Epithelial cell of prostate (primary cell): ENCODE measurements at regions not wholly inside any gene's neighbourhood (a gene's known extent, or its start where the extent isn't known, plus 50 kb on each side); places are given as distances from the start of the nearest gene placed in this dataset.

Source experiments
- DNase-seq: peaks from one replicate; pipeline ENCODE4 v3.0.0-alpha.2; 2011; ENCODE audit warnings: low read depth, low spot score
- H3K27ac ChIP-seq: fragments of 450-650 bp; 2 replicates; pipeline ENCODE4 v1.5.1; 2017; ENCODE audit warnings: mild to moderate bottlenecking

DNA sequence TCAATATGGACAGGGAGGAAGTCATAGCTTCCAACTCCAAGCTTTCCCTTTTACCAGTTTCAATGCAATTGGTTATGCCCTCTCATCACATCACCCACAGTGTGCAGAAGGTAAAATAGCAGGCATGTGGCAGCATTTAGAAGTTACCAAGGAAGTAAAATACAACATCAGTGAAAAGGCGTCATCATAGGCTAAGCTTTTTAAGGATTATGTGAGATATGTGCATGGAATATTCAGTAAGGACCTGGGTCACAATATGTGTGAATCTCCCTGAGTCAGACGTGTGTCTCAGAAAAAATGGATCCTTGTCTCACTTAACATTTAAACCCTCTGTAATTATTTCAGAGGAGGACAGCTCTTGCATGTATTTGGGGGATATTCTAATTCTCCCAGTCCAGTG lies 522.8 kb upstream of the POM121L12 start:
- DNase-seq, result no peak
- H3K27ac ChIP-seq, result no peak overlapping the region

DNA sequence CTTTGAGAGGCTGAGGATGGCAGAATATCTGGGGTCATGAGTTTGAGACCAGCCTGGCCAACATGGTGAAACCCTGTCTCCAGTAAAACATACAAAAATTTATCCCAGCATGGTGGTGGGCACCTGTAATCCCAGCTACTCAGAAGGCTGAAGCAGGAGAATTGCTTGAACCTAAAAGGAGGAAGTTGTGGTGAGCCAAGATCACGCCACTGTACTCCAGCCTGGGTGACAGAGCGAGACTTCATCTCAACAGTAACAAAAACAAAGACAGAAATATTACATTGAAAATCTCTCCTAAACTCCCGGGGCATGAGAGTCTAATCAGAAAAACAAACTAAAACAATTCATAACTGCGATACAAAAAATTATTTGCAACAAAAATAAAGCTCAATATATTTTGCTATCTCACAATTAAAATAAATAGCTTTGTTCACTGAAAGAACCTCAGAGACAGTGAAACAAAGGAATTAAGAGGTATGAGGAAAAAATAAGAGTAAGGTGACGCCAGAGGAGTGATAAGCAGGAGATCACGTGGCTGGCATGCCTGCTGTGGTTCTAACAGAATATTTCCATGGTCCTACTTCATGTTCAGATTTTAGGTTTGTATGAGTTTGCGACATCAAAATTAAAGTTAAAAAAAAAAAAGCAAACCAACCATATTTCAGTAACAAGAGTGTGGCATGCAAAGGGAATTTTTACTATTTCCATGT lies 527.7 kb upstream of the POM121L12 start:
- H3K27ac ChIP-seq, result no peak overlapping the region
- no peak for DNase-seq

DNA sequence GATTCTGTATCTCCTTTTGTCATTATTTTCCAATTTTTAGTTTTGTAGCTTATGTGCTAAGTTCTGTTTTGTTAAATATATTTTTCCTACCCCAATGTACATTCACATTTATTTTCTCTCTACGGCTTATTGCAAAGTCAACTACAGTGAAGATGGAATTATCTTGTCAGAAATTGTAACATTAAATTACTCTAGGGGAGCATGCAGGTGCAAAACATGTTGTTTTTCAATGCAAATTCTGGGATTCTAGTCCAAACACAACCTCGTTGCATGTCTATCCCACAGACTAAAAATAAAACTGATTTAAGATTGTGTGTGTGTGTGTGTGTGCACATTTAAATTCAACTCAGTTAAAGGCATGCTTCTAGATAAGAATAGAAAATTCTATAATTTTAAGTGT lies 529.1 kb upstream of the POM121L12 start:
- DNase-seq, result no peak

DNA sequence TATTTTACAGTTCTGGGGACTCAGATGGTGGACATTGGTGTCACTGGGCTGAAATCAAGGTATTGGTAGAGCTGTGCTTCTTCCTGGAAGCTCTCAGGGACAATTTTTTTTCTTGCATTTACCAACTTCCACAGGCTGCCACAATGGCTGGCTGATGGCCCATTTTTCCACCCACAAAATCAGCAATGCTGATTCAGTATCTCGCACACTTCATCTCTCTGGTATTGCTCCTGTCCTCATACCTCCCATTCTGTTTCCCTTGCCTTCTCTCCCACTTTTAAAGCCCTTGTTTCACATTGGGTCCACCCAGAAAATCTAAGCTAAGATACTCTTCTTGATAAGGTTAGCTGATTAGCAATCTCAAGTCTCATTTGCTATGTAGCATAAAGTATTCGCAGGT lies 530.9 kb upstream of the POM121L12 start:
- DNase-seq, result no peak
- H3K27ac ChIP-seq, result no peak overlapping the region

More for the DNA sequence above, 529.1 kb upstream of the POM121L12 start:
- H3K27ac ChIP-seq, result no peak overlapping the region

DNA sequence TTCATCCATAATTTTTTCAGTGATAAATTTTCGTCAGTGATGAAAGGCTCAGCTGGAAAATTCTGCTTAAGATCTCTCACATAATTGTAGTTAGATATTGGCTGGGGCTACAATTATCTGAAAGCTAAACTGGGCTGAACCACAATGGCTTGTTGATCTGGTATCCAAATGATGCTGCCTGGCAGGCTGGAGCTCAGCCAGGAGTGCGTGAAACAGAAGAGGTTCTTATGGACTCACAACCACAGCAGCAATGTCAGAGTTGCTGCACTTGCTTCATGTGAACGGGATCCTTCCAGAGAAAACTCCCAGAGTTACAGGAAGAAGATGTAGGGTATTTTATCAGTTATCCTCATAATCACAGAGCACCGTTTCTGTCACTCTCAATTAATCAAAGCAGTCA lies 533.2 kb upstream of the POM121L12 start:
- no peak for DNase-seq
- no peak overlapping the region for H3K27ac ChIP-seq

DNA sequence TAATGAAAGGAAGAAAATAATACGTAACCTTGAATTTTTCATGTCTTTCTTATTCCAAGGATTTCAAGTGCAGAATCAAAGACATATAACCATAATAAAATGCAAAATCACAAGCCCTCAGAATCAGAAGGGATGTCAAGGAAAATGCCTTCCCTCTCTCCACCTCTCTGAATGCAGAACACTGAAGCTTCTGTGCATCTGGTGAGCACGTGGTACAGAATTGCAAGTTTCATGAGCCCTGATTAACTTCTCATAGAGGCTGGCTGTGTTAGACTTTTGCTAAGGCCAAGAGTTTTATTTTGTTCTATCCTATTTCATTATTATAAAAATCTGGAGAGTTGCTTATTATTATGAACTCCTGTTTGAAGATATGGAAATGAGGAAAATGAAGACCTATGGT lies 533.7 kb upstream of the POM121L12 start:
- DNase-seq, result no peak
- peak overlapping the region; percentile 48 for H3K27ac ChIP-seq

DNA sequence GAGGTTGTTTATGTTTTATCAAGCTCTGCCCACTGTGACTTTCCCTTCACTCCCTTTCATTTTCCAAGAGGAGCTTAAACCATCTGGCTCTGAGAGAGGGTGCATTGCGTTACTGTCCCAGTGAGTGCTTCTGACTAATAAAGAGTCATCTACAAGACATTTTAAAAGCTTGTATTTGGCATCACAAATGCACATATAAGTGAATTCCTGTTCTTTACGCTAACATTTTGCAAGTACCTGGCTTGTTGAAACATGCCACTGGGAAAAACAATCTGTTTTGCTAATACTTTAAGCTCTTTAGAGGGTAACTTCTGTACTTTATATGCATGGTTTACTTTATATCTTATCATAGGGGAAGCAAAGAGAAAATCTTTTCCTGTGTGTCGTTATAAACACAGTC lies 534.6 kb upstream of the POM121L12 start:
- DNase-seq, result peak; percentile 43
- H3K27ac ChIP-seq, result peak overlapping the region; percentile 48

DNA sequence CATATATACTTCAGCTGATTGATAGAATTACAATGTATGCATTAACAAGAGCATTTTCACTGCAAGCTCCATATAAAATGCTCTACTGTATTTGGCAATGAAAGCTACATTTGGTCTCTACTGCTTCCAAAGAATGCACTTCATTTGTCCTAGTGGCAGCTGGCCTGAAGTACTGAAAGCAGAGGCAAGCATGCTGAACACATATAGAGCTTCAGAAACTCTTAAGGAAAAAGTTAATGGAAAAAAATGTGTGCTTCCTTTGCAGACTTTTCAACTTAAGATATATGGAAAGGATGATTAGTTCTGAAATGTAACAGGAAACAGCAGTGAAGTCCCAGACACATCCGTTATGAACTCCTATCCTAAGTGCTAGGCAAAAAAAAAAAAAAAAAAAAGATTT lies 537.1 kb upstream of the POM121L12 start:
- no peak overlapping the region for H3K27ac ChIP-seq
- DNase-seq, result no peak

DNA sequence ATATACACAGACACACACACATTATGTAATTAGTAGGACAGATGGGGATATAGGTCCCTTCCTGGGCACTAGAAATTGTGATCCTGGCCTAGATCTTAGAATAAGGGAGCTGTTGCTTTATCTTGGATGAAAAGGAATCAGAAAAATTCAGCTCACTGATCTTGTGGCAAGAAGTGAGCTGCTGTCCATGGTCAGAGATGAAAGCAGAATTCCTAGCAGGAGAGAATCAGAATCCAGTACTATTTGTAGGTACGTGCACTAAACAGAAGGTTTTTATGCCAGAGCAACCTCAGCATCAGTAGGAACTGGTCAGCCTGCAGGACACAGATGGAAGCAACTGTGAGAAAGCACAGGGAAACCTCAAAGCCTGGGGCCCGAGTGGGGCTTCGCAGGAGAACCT lies 549.2 kb upstream of the POM121L12 start:
- no peak overlapping the region for H3K27ac ChIP-seq
- DNase-seq, result no peak

DNA sequence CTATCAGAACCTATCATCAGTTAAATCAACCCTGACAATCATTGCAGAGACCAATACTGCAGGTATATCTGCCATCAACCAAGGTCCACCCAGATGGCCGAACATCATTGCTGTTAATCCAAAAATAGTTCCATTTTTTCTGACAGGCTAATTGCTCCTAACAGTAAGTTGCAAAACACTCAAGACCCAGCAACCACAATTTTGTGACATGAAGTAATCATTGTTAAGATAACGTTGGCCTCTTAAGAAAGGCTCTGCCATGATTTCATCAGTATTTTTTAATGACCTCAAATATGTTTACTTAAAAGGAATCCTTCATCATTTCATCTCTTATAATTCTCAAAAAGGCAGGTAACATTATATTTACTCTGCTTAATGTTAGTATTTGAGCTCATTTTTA lies 553.4 kb upstream of the POM121L12 start:
- DNase-seq, result no peak

DNA sequence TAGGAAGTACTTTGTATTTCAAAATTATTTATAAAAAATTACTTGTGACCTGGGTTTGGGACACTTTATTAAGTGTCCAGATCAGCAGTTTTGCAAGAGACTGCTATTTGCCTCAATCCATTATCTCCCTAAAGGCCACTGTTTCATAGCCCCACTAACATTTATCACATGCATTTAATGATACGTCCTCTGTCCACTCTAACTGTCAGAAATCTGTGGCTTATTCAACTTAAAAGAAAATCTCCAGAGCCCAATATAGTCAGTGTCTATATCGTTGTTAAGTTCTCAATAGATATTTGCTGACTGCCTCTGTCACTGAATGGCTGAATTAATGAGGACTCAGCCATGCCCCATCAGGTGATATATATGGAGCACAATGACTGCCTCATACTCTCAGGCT lies 553.9 kb upstream of the POM121L12 start:
- no peak overlapping the region for H3K27ac ChIP-seq
- no peak for DNase-seq

More for the DNA sequence above, 553.4 kb upstream of the POM121L12 start:
- no peak overlapping the region for H3K27ac ChIP-seq

DNA sequence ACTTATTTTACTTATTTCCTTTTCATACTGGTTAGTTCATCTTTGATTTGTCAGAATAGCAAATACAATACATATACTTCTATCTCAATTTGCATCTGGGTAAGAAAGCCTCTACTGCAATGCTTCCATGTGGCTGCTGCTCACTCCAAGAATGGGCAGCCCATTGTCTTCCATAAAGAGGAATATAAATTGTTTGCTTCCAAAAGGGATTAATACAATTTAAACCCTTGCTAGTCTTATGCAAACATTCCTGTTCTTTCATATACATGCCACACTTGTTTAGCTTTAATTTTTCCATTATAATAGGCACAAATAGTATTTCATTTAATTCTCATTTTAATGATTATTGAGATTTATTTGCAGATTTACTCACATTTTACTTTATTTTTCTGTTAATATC lies 555.4 kb upstream of the POM121L12 start:
- H3K27ac ChIP-seq, result no peak overlapping the region
- DNase-seq, result no peak

DNA sequence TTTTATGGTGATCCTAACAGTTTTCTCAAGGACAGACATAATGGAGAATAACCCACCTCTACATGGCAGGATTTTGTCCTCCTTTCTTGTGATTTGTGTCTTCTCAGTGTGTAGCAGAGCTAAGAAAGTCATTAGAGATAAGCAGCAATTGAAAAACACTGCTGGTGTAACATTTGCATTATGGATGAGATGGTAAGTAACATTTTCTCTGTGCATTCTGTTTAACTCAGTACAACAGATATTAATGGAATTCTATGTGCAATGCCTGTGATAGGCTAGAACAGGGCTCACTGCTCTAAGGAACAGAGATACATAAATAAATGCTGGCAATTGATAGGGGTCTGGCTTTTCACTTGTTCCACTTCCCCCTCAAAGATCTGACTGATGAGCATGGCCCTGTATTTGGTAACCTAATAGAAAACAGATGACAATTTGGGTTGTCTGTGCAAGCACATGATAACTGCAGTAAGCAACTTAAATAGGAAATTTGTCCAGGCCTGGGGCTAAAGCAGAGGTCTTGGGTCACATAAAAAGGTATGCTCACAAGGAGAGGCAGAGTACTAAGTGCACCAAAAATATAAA lies 560.3 kb upstream of the POM121L12 start:
- H3K27ac ChIP-seq, result no peak overlapping the region
- no peak for DNase-seq

DNA sequence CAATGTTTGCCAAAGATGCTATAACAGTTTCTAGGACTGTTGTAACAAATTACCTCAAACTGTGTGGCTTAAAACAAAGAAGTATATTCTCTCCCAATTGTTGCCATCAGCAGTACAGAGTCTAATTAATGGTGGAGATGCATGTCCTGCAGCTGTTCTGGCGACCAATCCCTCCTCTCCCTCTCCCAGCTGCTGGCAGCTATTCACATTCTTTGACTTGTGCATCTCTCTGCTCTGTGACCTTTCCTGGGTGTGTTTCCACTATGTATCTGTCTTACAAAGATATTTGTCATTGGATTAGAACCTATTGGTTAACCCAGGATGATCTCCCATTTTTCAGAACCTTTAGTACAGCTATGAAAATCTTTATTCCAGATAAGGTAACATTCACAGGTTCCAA lies 561.7 kb upstream of the POM121L12 start:
- no peak overlapping the region for H3K27ac ChIP-seq
- no peak for DNase-seq

DNA sequence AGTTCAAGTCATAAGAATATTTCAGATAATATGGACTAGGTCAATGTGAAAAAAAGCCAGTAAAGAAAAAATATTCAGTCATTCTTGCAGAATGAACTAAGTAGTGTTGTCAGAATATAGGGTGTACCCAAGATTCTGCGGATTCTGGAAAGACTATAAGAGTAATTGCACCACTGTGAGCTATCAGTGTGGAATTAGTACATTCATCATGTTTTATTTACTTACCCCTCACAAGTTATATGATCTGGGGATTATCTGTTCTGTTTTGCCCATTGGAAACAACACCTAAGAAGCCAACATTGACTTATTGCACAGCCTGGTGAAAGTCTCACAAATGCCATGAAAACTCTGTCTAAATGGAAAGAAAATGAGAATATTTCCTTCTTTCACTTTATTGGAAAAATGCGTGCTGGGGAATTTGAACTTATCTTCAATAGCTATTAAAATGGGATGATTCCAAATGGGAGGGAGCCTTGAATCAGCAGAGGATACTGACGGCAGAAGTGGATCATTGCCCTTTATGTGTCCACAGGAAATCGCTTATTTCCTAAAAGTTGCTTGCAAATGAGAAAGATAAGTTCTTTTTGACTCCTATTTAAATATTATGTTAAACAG lies 563.3 kb upstream of the POM121L12 start:
- no peak for DNase-seq
- H3K27ac ChIP-seq, result no peak overlapping the region

DNA sequence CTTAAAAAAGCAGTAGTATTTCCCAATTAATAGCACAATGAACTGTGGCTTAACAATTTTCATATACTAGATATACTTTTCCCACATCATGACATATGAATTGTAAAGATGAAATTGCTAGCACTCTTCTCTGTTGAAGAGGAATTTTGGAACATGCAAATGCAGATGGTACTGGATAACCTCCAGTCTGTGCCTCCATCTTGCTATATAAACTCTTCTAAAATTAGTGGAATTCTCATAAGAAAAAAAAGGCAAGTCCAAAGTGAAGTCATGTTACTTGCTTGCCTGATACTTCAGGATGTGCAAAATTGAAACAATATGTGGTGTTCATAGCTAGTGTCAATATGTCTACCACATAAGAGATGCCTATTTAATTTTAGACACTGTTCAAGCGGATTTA lies 570.2 kb upstream of the POM121L12 start:
- H3K27ac ChIP-seq, result no peak overlapping the region
- DNase-seq, result no peak

DNA sequence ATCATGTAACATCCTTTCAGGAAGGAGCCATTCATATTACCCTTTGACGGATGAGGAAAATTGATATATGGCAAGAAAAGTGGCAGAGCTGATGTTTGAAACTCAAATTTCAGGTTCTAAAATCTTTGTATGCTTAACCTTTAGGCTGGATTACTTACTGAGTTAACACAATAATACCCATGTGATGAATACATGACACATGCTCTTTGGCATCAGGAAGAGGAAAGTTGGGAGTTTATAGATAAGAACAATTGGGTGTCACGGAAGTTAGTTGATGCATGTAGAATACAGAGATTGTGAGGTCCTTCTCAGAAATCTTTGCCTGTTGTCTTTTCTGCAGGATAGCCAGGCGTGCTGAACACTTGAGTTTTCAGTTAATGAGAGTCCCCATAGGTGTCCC lies 572.1 kb upstream of the POM121L12 start:
- no peak overlapping the region for H3K27ac ChIP-seq
- no peak for DNase-seq

DNA sequence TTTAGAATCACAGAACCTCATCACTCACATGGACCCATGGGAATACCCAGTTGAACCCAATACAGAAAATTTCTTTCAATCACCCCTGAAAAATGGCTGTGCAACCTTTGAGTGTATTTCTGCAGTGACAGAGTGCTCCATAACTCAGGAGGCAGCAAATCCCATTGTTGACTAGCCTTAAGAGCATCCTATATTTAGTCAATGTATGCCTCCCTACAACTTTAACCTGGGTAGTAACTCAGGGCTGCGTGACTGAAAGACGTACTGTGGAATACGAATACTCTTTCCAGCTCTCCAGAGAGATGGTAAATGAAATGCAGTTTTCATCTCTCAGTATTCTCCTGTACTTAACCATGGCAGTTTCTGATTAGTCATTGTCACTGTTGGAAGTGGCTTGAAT lies 573.0 kb upstream of the POM121L12 start:
- no peak overlapping the region for H3K27ac ChIP-seq
- no peak for DNase-seq

DNA sequence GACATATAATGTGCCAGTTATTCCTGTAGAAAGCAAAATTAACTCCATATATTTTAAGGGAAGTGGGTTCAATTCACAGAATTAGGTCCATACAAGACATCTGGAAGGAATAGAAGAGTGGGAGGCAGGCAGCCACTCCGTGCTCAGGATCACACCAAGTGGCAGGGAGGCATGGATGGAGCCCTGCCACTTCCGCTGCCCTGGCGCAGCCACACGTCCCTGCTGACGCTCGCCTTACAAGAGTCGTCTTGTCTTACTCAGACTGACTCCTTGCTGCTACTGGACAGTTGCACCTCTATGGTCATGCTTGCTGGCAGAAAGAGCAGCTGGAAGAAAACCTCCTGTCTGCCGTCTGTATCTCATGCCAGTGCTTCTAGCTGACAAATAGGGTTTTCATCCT lies 579.9 kb upstream of the POM121L12 start:
- no peak overlapping the region for H3K27ac ChIP-seq
- no peak for DNase-seq

DNA sequence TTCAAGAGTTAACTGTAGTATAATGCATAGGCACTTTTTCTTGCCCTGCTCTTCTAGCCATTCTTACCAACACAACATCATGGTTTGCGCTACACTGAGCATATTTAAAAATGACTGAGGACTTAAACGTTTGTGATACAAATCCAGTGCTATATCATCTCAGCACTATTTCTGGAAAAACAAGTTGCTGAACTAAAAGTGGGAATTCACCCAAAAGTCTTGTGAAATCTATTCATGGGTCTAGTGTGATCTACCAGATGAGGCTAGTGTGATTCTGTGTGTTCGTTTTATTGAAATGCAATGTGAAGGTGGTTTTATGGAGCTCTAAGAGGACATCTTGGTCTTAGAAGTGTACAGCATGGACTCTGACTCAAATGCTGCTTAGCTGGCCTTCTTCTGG lies 584.6 kb upstream of the POM121L12 start:
- no peak overlapping the region for H3K27ac ChIP-seq
- DNase-seq, result no peak

DNA sequence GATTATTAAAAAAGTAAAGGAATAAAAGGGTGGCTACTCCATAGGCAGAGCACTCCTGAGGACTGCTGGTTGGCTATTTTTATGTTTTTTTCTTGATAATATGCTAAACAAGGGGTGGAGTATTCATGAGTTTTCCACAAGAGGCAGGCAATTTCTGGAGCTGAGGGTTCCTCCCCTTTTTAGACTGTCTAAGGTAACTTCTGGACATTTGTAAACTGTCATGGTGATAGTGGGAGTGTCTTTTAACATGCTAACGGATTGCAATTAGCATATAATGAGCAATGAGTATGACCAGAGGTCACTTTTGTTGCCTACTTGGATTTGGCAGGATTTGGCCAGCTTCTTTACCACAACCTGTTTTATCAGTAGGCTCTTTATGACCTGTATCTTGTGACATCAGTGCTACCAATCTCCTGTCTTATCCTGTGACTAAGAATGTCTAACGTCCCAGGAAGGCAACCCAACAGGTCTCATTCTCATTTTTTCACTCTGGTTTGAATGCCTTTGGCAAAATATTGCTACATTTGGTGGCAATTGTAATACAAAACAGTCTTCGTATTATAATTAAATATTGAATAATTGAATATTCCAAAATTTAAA lies 587.8 kb upstream of the POM121L12 start:
- peak; percentile 40 for DNase-seq

More for the DNA sequence above, 587.8 kb upstream of the POM121L12 start:
- no peak overlapping the region for H3K27ac ChIP-seq
